Tibial artery (tissue), 4 donors: ENCODE measurements at regions not wholly inside any gene's neighbourhood (a gene's known extent, or its start where the extent isn't known, plus 50 kb on each side); places are given as distances from the start of the nearest gene placed in this dataset.

ENCODE experiments used
- DNase-seq, 2 donors: peaks; one replicate each; pipeline ENCODE4 v3.0.0-alpha.2; 2019
- H3K27ac ChIP-seq, 2 donors: fragments of 200-600 bp; sonication (generic) in 1 of 2; 1 replicate in 1 of 2; 2 replicates in 1 of 2; pipeline ENCODE4 v1.5.1; 2018 to 2019; ENCODE audit warnings: mild to moderate bottlenecking in 1 of 2
- H3K27me3 ChIP-seq, 2 donors: fragments of 200-600 bp; sonication (generic) in 1 of 2; one replicate each; pipeline versions ENCODE4 v1.5.1 to v1.6.0; 2016 to 2019
- H3K36me3 ChIP-seq, 3 donors: fragments of 200-600 bp; sonication (generic) in 2 of 3; one replicate each; pipeline ENCODE4 v1.5.1; 2016 to 2019; ENCODE audit warnings: mild to moderate bottlenecking in 2 of 3
- H3K4me1 ChIP-seq, 4 donors: fragments of 200-600 bp; sonication (generic) in 2 of 4; 1 replicate in 3 of 4; 2 replicates in 1 of 4; pipeline ENCODE4 v1.5.1; 2016 to 2019
- H3K4me3 ChIP-seq, 2 donors: fragments of 200-600 bp; sonication (generic) in 1 of 2; 1 replicate in 1 of 2; 2 replicates in 1 of 2; pipeline ENCODE4 v1.5.1; 2018 to 2019; ENCODE audit warnings: mild to moderate bottlenecking in 2 of 2
- H3K9me3 ChIP-seq, 3 donors: fragments of 200-600 bp; sonication (generic) in 1 of 3; one replicate each; pipeline ENCODE4 v1.5.1; 2016 to 2019
- CTCF ChIP-seq, 2 experiments: fragments of 200-600 bp in 1 of 2; fragments of 450-650 bp in 1 of 2; IDR thresholded peaks; one replicate each; pipeline ENCODE4 v1.5.1; 2017 to 2019; ENCODE audit warnings: antibody characterized with exemption in 2 of 2, mild to moderate bottlenecking in 1 of 2, moderate library complexity in 1 of 2
- intact Hi-C: fragments of 100-400 bp; cut with DNase I; formaldehyde crosslinking; loops from one replicate; pipeline ENCODE4 v1.15.0; 2023; ENCODE audit warnings: low total_unique reads

GRCh38 chr6:14610141-14610540 lies 492.6 kb downstream of the CD83 start:
- DNase-seq: no peak
- no peaks in the 10 kb centered on the region for H3K27me3 ChIP-seq
- intact Hi-C loops: no loop called here

GRCh38 chr6:14612016-14612980 lies 494.7 kb downstream of the CD83 start:
- intact Hi-C loops: no loop called here
- no peak overlapping the region for H3K4me3 ChIP-seq
- DNase-seq: no peak
- no peaks in the 10 kb centered on the region for H3K36me3 ChIP-seq
- H3K9me3 ChIP-seq: peaks cover 0 to 8% (median 6%) of the 10 kb centered on the region in 3 donors
- TF ChIP-seq CTCF (IDR thresholded peaks at IDR 0.05): no peak
- no peak overlapping the region for H3K27ac ChIP-seq
- no peaks in the 10 kb centered on the region for H3K4me1 ChIP-seq
- no peaks in the 10 kb centered on the region for H3K27me3 ChIP-seq

More at GRCh38 chr6:14610141-14610540, 492.6 kb downstream of the CD83 start:
- H3K9me3 ChIP-seq: no peaks in the 10 kb centered on the region
- no peak overlapping the region for H3K4me3 ChIP-seq
- H3K36me3 ChIP-seq: no peaks in the 10 kb centered on the region
- H3K4me1 ChIP-seq: no peaks in the 10 kb centered on the region
- no peak for TF ChIP-seq CTCF (IDR thresholded peaks at IDR 0.05)
- H3K27ac ChIP-seq: no peak overlapping the region

- Histone ChIP-seq H3K36me3 (no peaks in the 10 kb centered on the region), H3K27ac (no peak overlapping the region), H3K9me3 (peaks cover 0 to 8% (median 6%) of the 10 kb centered on the region in 3 donors), H3K27me3 (peaks cover 0 to 3% of the 10 kb centered on the region in 2 donors), H3K4me3 (no peak overlapping the region), H3K4me1 (no peaks in the 10 kb centered on the region)
- TF ChIP-seq CTCF (IDR thresholded peaks at IDR 0.05): no peak
- intact Hi-C loops: no loop called here
- no peak for DNase-seq
Measured at GRCh38 chr6:14614631-14615030, 497.1 kb downstream of the CD83 start.

DNA sequence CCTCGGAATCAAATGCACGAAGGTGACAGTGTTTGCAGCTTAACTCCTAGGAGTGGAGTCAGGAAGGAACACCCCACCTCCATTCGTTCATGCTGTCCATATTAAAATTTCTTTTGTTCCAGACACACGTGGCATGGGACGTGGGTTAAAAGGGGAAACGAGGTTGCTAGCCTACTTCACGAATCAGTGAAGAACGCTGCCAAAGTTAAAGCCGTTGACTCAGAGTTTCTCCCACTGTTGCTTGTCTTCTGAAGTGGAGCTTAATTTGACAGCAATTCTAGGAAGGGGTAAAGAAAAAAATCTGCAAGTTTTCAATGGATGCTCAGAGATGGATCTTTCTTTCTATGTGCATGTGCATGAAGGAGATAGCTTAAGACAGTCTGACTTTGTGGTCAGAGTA lies 499.1 kb downstream of the CD83 start:
- H3K36me3 ChIP-seq: no peaks in the 10 kb centered on the region
- TF ChIP-seq CTCF (IDR thresholded peaks at IDR 0.05): no peak
- no peaks in the 10 kb centered on the region for H3K4me1 ChIP-seq
- H3K27ac ChIP-seq: no peak overlapping the region
- peaks cover 0 to 14% of the 10 kb centered on the region in 2 donors for H3K27me3 ChIP-seq
- DNase-seq: no peak
- intact Hi-C loops: no loop called here
- H3K4me3 ChIP-seq: no peak overlapping the region
- peaks cover 0 to 8% (median 6%) of the 10 kb centered on the region in 3 donors for H3K9me3 ChIP-seq

DNA sequence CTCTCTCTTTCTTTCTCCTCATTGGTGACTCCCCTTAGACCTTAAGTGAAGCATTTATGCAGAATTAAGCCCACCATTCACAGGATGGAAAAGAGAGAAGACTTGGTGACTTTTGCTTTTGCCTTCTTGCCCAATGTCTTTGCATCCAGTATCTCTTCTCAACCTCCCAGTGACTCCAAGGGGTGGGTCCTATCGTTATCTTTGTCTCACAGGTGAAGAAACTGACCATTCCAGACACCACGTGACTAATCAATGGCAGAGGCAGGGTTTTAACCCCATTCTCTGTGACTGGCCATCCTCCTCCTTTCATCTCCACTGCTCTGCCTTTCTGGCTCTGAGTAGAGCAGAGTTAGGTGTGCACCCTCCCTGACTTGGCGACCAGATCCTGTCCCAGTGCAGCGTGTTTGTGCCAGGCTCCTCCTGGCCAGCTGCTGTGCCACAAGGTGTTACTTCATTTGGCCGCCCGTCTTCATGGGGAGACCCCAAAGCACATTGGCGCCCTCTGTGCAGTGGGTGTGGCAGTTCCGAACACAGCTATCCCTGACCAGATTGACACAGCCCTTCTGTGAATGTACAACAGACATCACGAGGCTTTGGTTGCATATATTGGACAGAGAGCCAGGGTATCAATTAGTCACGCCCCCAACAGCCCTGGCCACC lies 501.3 kb downstream of the CD83 start:
- TF ChIP-seq CTCF (IDR thresholded peaks at IDR 0.05): no peak
- intact Hi-C loops: no loop called here
- no peak overlapping the region for H3K27ac ChIP-seq
- no peak for DNase-seq
- H3K4me1 ChIP-seq: peaks cover 0 to 3% (median 0%) of the 10 kb centered on the region in 4 donors
- peaks cover 0 to 19% of the 10 kb centered on the region in 2 donors for H3K27me3 ChIP-seq
- H3K9me3 ChIP-seq: peaks cover 0 to 8% (median 6%) of the 10 kb centered on the region in 3 donors
- no peaks in the 10 kb centered on the region for H3K36me3 ChIP-seq
- no peak overlapping the region for H3K4me3 ChIP-seq
